ENCODE measurements at regions not wholly inside any gene's neighbourhood (a gene's known extent, or its start where the extent isn't known, plus 50 kb on each side); places are given as distances from the start of the nearest gene placed in this dataset.

- TF ChIP-seq CTCF (conservative IDR thresholded peaks at IDR 0.05 in 1 of 2, IDR thresholded peaks at IDR 0.05 in 1 of 2; ENCODE audit: extremely low read depth in 1 of 2, insufficient read depth in 1 of 2, low read depth in 1 of 2, low read length in 2 of 2) (no peak), EZH2 (IDR thresholded peaks at IDR 0.05; ENCODE audit: borderline replicate concordance, low read length) (no peak)
Measured at GRCh38 chr6:151757506-151757955, 50.0 kb upstream of the ESR1 start.
